Stomach smooth muscle (tissue), 2 donors: ENCODE measurements at regions not wholly inside any gene's neighbourhood (a gene's known extent, or its start where the extent isn't known, plus 50 kb on each side); places are given as distances from the start of the nearest gene placed in this dataset.

Experiments used
- H3K27ac ChIP-seq: one replicate; pipeline ENCODE4 v1.7.0; 2013; ENCODE audit warnings: mild to moderate bottlenecking, low read length, inconsistent platforms
- H3K27me3 ChIP-seq, 2 donors: one replicate each; pipeline ENCODE4 v1.7.0; 2013; ENCODE audit warnings: low read length in 2 of 2; ENCODE audit not compliant: insufficient read depth in 2 of 2, control insufficient read depth in 1 of 2
- H3K36me3 ChIP-seq, 2 donors: one replicate each; pipeline ENCODE4 v1.7.0; 2013; ENCODE audit warnings: low read length in 2 of 2; ENCODE audit not compliant: control insufficient read depth in 2 of 2, insufficient read depth in 2 of 2
- H3K4me1 ChIP-seq: one replicate; pipeline ENCODE4 v1.7.0; 2013; ENCODE audit warnings: low read length; ENCODE audit not compliant: control insufficient read depth, insufficient read depth
- H3K4me3 ChIP-seq, 2 donors: one replicate each; pipeline ENCODE4 v1.7.0; 2013; ENCODE audit warnings: low read length in 2 of 2
- H3K9ac ChIP-seq, 2 donors: one replicate each; pipeline ENCODE4 v1.7.0; 2013; ENCODE audit warnings: low read length in 2 of 2, mild to moderate bottlenecking in 1 of 2
- H3K9me3 ChIP-seq, 2 donors: one replicate each; pipeline ENCODE4 v1.7.0; 2013; ENCODE audit warnings: low read length in 2 of 2; ENCODE audit not compliant: control insufficient read depth in 2 of 2
- donor health status: healthy.
- donor health status: Pancreatic carcinoma.

DNA sequence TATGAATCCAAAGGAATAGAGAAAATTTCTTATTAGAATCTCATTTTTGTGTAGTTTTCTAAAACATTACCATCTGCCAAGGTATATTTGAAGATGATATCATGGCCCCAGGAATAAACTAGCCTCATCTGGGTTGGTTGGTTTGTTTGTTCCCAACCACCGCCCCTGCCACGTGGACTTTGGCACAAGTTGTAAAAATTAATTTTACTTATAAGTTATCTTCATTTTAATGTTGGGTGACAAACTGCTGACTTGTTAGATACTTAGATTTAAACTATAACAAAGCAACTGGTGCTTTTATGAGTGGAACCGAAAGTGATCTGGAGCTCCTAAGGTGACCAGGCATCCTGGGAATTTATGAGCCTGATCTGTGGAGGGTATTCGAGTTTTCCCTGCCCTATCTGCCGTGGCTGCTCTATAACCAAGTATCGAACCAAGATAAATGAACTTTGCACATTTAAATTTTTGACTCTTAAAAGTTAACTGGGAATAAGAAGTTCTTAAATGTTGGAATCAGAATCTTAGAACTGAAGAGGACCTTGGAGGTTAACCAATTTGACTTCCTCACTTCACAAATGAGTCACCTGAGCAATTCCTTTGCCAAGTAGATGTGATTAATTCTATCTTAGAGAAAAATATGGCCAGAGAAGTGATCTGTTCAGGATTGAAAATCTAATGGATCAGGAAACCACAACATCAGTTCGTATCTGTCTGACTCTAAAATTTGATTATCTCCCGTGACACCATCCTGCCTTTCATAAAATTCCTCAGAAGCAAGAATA is 129.1 kb upstream of the ARHGAP42 start:
- H3K4me3 ChIP-seq, result no peak overlapping the region
- no peaks in the 10 kb centered on the region for H3K27me3 ChIP-seq
- H3K27ac ChIP-seq, result no peak overlapping the region
- no peaks in the 10 kb centered on the region for H3K9me3 ChIP-seq
- no peaks in the 10 kb centered on the region for H3K36me3 ChIP-seq
- peaks cover 8% of the 10 kb centered on the region for H3K4me1 ChIP-seq
- no peak overlapping the region for H3K9ac ChIP-seq

DNA sequence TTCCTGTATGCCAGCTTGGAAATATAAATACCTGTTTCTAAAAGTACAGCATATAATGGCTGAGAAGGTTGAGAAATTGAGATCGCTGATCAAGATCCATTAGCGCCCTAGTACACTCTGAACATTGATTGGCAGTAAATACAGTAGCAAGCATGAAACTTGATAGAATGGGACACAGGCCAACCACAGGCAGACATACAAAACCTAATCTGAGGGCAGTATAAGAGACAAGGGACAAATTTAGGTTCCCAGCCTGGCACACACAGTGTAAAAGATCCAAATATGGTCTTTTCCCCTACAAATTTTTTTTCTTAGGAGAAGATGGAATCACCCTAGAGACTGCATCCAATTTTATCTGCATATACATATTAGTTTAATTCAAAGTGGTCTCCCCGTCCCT is 126.5 kb upstream of the ARHGAP42 start:
- no peak overlapping the region for H3K27ac ChIP-seq
- no peaks in the 10 kb centered on the region for H3K27me3 ChIP-seq
- H3K4me1 ChIP-seq, result peaks cover 8% of the 10 kb centered on the region
- H3K4me3 ChIP-seq, result no peak overlapping the region
- H3K9ac ChIP-seq, result no peak overlapping the region
- no peaks in the 10 kb centered on the region for H3K36me3 ChIP-seq
- no peaks in the 10 kb centered on the region for H3K9me3 ChIP-seq

DNA sequence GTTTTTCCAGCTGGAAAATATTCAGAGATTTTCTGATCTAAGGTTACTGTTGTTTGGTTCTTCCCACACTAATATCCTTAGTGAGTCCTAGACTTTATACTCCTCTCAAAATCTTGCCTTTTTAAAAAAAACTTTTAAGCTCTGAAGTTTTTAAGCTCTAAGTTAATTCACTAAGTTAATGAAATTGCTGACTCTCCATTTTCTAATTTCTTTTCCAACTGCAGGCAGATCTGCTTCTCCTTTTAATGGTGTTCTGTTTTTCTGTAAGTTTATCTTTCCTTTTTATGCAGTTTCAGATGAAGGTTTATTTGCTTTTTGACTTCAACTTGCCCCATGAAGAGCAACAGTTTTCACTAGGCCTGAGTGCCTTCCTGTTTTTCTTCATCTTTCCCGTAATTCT is 125.8 kb upstream of the ARHGAP42 start:
- Histone ChIP-seq H3K9ac (no peak overlapping the region), H3K27me3 (no peaks in the 10 kb centered on the region), H3K4me3 (no peak overlapping the region), H3K27ac (no peak overlapping the region), H3K4me1 (peaks cover 8% of the 10 kb centered on the region), H3K9me3 (no peaks in the 10 kb centered on the region), H3K36me3 (no peaks in the 10 kb centered on the region)

DNA sequence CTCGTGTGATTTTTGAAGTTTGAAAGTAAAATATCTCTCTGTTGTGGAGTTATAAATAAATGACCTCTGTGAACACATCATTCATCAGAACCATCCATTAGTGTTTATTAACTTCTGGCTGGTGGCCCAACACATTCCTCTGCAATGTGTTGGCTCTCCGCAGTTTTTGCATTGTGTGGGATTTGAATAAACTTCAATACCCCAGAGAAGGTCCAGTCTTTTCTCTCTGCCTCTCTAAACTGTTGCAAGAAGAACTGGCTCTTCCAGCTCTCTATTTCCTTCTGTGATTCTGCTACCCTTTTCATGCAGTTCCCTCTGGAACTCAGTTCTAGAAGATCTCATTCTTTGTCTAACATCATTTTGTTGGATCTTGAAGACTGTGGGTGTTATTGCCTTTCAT is 125.0 kb upstream of the ARHGAP42 start:
- Histone ChIP-seq H3K9me3 (no peaks in the 10 kb centered on the region), H3K4me3 (peak overlapping the region in 1 of 2 donors; percentile 9), H3K27me3 (no peaks in the 10 kb centered on the region), H3K27ac (no peak overlapping the region), H3K36me3 (no peaks in the 10 kb centered on the region), H3K9ac (no peak overlapping the region), H3K4me1 (peaks cover 8% of the 10 kb centered on the region)

DNA sequence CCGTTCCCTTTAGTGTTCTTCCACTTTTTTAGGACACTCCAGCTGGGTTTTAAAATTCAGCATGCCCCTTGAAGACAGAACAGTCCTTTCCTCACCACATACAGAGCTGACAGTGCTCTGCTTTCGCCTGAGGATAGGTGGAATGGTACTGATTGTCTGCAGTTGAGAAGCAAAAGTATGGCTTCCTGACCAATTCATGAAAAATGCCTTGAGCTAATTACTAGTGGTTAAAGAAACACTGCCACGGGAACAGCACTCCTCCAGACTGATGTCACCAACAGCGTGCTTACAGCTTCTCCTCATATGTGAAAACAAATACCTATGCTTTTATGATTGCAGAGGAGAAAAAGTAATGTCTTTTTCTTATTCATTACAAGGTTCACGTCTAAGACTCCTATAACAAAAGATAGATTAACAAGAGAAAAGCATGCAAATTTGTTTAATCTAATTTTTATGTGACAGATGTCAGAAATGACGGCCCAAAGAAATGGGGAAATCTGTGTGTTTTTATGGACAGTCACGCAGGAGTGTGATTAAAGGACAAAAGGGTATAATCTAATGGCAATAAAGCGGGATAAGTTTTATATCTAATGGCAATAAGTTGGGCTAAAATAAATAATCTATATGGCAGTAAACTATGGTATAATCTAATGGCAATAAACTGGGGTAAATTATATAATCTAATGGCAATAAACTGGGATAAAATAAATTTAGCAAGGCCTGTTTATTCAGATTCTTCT is 123.4 kb upstream of the ARHGAP42 start:
- Histone ChIP-seq H3K4me3 (no peak overlapping the region), H3K9ac (no peak overlapping the region), H3K4me1 (peaks cover 8% of the 10 kb centered on the region), H3K27me3 (no peaks in the 10 kb centered on the region), H3K36me3 (no peaks in the 10 kb centered on the region), H3K9me3 (no peaks in the 10 kb centered on the region), H3K27ac (no peak overlapping the region)

DNA sequence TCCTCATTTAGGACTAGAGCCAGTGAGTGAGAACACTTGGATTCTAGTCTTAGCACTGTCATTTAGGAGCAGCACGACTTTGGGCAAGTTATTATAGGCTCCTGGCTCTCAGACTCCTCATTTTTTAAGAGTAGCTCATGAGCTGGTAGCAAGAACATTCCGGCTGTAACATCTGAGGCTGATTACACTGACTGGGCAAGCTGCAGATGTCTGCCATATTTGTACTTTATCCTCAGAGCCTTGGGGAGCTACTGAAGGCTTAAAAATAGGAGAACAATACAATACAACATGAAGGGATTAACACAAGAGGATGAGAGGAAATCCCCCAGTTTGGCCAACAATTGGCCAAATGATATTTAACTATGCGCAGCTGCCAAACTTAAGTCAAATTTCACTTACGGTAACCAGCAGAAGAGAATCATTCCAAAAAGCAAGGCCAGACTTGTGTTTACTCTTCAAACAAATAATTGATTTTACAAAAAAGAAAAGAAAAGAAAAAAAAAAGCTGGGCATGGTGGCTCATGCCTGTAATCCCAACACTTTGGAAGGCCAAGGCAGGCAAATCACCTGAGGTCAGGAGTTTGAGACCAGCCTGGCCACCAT is 113.1 kb upstream of the ARHGAP42 start:
- Histone ChIP-seq H3K27me3 (no peaks in the 10 kb centered on the region), H3K36me3 (no peaks in the 10 kb centered on the region)

DNA sequence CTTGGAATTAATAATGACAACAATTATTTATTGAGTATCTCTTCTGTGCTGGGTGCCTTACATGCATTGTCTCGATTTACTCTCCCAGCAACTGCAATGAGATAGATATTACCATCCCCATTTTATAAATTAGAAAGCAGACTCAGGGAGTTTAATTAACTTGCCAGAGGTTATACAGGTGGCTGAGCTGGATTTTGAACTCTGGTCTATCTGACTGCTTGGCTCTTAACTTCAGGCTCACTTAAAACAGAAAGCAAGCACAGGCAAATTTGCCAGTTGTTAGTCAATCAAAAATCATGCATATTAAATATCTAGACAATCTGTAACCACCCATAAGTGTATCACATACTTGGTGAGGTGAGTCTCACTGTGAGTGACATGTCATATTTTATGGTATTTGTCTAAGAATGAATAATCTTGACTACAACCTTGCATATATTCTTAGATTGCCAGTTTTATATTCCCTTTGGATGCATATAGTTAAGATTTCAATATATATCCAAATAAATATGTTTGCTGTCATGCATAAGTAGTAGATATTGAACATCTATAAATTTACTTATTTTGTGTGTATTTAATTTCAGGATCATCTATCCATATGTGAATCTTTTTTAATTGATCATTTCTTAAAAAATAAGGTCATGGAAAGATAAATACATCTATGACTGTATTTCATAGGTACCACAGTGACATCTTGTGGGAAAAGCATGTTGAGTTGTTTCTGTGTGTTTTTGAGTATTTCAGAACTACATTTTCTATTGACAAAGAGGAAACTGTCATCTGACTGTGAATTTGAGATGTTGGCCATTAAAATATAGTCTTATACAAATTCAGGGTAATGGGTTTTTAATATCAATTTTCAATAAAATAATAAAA is 112.0 kb upstream of the ARHGAP42 start:
- H3K36me3 ChIP-seq, result no peaks in the 10 kb centered on the region
- no peaks in the 10 kb centered on the region for H3K4me1 ChIP-seq
- no peak overlapping the region for H3K4me3 ChIP-seq

More for the DNA sequence above, 113.1 kb upstream of the ARHGAP42 start:
- H3K9ac ChIP-seq, result no peak overlapping the region
- H3K4me3 ChIP-seq, result no peak overlapping the region
- H3K4me1 ChIP-seq, result no peaks in the 10 kb centered on the region
- no peaks in the 10 kb centered on the region for H3K9me3 ChIP-seq
- no peak overlapping the region for H3K27ac ChIP-seq

DNA sequence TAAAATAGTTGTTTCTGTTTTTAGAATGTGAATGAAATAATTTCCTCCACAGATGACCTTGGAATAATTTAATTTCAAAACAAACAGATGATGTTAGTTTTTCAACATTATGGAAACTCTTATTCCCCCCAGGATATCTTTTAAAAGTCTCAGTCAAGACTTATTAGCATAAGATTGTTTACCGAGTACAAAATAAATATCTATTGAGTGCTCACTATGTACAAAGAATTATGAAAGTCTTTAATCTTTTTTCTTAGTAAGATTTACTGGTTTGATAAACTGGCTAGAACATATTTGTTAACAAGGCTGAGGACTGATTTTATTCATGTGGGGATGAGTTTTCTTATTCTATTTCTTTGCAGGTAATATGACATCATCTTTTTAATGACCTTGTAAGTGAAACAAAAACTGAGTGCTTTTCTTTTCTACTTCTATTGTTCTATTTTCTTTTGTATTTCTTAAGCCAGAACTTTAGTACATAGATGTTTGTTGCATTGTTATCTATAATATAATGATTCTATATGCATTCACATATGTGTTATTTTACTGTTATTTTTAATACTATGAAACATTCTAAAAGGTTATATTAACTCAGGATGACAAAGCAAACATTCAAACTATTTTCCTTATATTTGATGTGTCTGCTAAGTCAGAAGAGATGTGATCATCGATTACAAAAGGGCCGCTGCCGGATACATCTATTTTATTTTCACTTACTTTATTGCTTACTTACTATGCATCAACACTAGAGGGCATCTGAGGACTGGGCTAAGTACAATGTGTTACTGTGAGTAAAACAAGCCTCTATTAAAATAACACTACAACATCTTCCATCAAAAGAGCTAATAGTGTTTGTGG is 111.0 kb upstream of the ARHGAP42 start:
- no peaks in the 10 kb centered on the region for H3K36me3 ChIP-seq
- H3K27me3 ChIP-seq, result no peaks in the 10 kb centered on the region
- H3K27ac ChIP-seq, result no peak overlapping the region
- H3K9me3 ChIP-seq, result no peaks in the 10 kb centered on the region
- H3K4me3 ChIP-seq, result no peak overlapping the region
- no peak overlapping the region for H3K9ac ChIP-seq
- no peaks in the 10 kb centered on the region for H3K4me1 ChIP-seq

More for the DNA sequence above, 112.0 kb upstream of the ARHGAP42 start:
- H3K27me3 ChIP-seq, result no peaks in the 10 kb centered on the region
- no peak overlapping the region for H3K9ac ChIP-seq
- no peaks in the 10 kb centered on the region for H3K9me3 ChIP-seq
- no peak overlapping the region for H3K27ac ChIP-seq

DNA sequence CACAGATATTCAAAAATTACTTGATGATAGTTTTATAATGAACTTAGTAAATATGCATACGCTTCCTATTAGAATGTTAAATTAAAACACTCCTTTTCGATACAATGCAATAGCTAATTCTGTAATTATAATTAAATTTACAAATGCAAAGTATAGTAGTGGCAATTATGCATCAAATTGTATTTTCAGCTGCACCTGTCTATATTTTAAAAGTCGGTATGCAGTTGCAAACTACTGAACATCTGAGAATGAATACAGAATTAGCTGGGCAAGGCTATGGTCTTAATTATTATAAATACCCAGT is 110.4 kb upstream of the ARHGAP42 start:
- Histone ChIP-seq H3K4me1 (no peaks in the 10 kb centered on the region), H3K36me3 (no peaks in the 10 kb centered on the region), H3K27me3 (no peaks in the 10 kb centered on the region), H3K4me3 (no peak overlapping the region), H3K9me3 (no peaks in the 10 kb centered on the region), H3K27ac (no peak overlapping the region), H3K9ac (no peak overlapping the region)

DNA sequence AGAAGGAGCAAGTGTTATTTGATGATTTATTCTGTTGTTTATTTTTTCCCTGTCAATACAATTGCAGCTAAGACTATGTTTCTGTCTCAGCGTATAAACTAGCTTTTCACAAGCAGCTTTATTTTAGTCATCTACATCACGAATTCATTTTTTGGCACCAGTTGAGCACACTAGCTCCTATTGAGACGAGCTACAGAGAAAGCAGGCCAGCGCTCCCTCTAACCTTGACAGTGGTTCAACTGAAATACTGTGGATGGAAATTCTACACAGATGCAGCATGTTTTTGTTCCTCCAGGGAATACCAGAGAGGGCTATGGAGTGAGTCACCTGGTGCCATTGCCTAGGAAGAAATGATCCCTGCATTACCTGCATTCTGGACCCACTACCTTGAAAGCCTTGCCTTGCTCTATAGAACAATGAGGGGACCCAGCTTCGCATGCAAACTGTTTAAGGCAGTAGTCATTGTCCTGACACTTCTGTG is 108.2 kb upstream of the ARHGAP42 start:
- H3K36me3 ChIP-seq, result no peaks in the 10 kb centered on the region
- no peaks in the 10 kb centered on the region for H3K4me1 ChIP-seq
- H3K9ac ChIP-seq, result no peak overlapping the region
- no peaks in the 10 kb centered on the region for H3K9me3 ChIP-seq
- no peak overlapping the region for H3K4me3 ChIP-seq
- H3K27ac ChIP-seq, result no peak overlapping the region
- no peaks in the 10 kb centered on the region for H3K27me3 ChIP-seq
